ENCODE measurements at regions not wholly inside any gene's neighbourhood (a gene's known extent, or its start where the extent isn't known, plus 50 kb on each side); places are given as distances from the start of the nearest gene placed in this dataset.
"Not testable (repeated sequence)": the region's sequence is repeated elsewhere in the genome, so short reads cannot be mapped to it uniquely, and the experiment has no call there.

DNA sequence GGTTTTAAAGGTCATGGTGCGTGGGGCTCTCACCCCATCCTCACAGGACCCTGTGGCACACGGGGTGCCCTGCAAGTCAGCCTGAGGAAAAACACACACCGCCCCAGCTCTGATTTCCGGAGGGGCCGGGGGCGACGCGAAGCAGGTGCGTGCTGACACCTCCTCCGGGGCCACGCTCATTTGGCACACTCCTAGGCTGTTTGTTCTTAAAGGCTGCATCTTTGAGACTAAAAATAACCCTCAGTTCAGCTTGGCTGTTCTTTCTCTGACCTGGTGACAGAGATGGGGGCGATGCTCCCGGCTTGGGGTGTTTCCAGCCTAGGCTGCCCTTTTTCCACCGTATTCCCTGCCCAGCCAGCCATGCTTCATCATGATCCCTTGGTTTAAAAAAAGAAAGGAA, 141.5 kb upstream of the TPM1 start:
- Histone ChIP-seq H3K27me3 (ENCODE audit: control insufficient read depth, insufficient read depth, low read length) (no peaks in the 10 kb centered on the region), H3K4me1 (ENCODE audit: control insufficient read depth, insufficient read depth, low read length) (peaks cover 5% of the 10 kb centered on the region), H3K36me3 (ENCODE audit: control insufficient read depth, insufficient read depth, low read length) (no peaks in the 10 kb centered on the region), H3K27ac (ENCODE audit: low read length) (no peak overlapping the region), H3K4me3 (ENCODE audit: low read length) (no peak overlapping the region), H3K9me3 (ENCODE audit: control insufficient read depth, low read depth, low read length) (no peaks in the 10 kb centered on the region)
- WGBS (ENCODE audit: insufficient coverage, low lambda C conversion rate) = no CpG with 5 or more reads among the region's 14 CpGs
- no peak for DNase-seq

GRCh38 chr15:62901909-62902546, 140.5 kb upstream of the TPM1 start:
- Histone ChIP-seq H3K4me3 (ENCODE audit: low read length) (no peak overlapping the region), H3K27me3 (ENCODE audit: control insufficient read depth, insufficient read depth, low read length) (no peaks in the 10 kb centered on the region), H3K9me3 (ENCODE audit: control insufficient read depth, low read depth, low read length) (no peaks in the 10 kb centered on the region), H3K4me1 (ENCODE audit: control insufficient read depth, insufficient read depth, low read length) (peaks cover 5% of the 10 kb centered on the region), H3K36me3 (ENCODE audit: control insufficient read depth, insufficient read depth, low read length) (no peaks in the 10 kb centered on the region), H3K27ac (ENCODE audit: low read length) (no peak overlapping the region)
- no peak for DNase-seq
- WGBS (ENCODE audit: insufficient coverage, low lambda C conversion rate) = no CpG with 5 or more reads among the region's 9 CpGs

DNA sequence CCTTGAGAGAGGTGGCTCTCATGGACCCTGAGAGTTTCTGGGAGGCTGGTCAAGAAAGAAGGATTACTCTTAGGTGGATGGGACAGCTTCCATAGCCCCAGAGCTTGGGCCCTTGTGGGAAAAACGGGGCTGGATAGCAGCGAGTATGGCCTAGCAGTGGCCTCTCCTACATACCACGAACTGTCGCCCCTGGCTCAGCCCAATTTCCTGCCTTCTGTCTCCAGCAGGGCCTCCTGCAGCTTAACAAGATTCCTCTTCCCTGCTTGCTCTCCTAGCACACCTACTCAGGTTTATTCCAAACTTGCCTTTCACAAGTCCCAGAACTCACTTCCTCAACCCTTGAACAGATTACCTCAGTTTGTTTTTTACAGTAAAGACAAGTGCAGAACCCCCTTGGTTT, 139.7 kb upstream of the TPM1 start:
- Histone ChIP-seq H3K27ac (ENCODE audit: low read length) (no peak overlapping the region), H3K9me3 (ENCODE audit: control insufficient read depth, low read depth, low read length) (no peaks in the 10 kb centered on the region), H3K4me1 (ENCODE audit: control insufficient read depth, insufficient read depth, low read length) (peaks cover under 1% of the 10 kb centered on the region), H3K36me3 (ENCODE audit: control insufficient read depth, insufficient read depth, low read length) (no peaks in the 10 kb centered on the region), H3K27me3 (ENCODE audit: control insufficient read depth, insufficient read depth, low read length) (no peaks in the 10 kb centered on the region), H3K4me3 (ENCODE audit: low read length) (no peak overlapping the region)
- no CpG with 5 or more reads among the region's 4 CpGs for WGBS (ENCODE audit: insufficient coverage, low lambda C conversion rate)
- DNase-seq = no peak

DNA sequence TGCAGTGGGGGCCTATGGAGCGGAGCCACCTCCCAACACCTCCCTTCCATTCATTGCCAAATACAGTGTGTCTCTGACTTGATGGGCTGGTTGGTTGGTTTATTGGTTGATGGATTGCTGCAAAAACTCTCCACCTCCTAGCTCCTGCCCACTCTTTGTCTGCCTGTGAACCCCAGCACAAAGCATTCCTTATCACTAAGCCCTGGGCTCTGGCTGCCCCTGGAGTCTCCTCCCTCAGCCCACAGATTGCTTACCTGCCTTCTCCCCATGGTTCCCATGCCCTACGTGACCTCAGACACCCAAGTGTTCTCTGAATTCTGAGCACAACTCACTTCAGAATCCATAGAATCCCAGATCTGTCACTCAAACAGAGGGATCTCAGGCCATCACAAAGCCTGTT, 139.1 kb upstream of the TPM1 start:
- Histone ChIP-seq H3K4me1 (ENCODE audit: control insufficient read depth, insufficient read depth, low read length) (no peaks in the 10 kb centered on the region), H3K27me3 (ENCODE audit: control insufficient read depth, insufficient read depth, low read length) (no peaks in the 10 kb centered on the region), H3K27ac (ENCODE audit: low read length) (no peak overlapping the region), H3K9me3 (ENCODE audit: control insufficient read depth, low read depth, low read length) (no peaks in the 10 kb centered on the region), H3K4me3 (ENCODE audit: low read length) (no peak overlapping the region), H3K36me3 (ENCODE audit: control insufficient read depth, insufficient read depth, low read length) (no peaks in the 10 kb centered on the region)
- no CpG with 5 or more reads among the region's 2 CpGs for WGBS (ENCODE audit: insufficient coverage, low lambda C conversion rate)
- no peak for DNase-seq

- Histone ChIP-seq H3K36me3 (ENCODE audit: control insufficient read depth, insufficient read depth, low read length) (no peaks in the 10 kb centered on the region), H3K4me3 (ENCODE audit: low read length) (no peak overlapping the region), H3K9me3 (ENCODE audit: control insufficient read depth, low read depth, low read length) (no peaks in the 10 kb centered on the region), H3K27ac (ENCODE audit: low read length) (no peak overlapping the region), H3K4me1 (ENCODE audit: control insufficient read depth, insufficient read depth, low read length) (no peaks in the 10 kb centered on the region), H3K27me3 (ENCODE audit: control insufficient read depth, insufficient read depth, low read length) (no peaks in the 10 kb centered on the region)
- DNase-seq = no peak
- WGBS (ENCODE audit: insufficient coverage, low lambda C conversion rate) = no CpG with 5 or more reads among the region's 8 CpGs
Observed at GRCh38 chr15:62904041-62904910, 138.3 kb upstream of the TPM1 start.

DNA sequence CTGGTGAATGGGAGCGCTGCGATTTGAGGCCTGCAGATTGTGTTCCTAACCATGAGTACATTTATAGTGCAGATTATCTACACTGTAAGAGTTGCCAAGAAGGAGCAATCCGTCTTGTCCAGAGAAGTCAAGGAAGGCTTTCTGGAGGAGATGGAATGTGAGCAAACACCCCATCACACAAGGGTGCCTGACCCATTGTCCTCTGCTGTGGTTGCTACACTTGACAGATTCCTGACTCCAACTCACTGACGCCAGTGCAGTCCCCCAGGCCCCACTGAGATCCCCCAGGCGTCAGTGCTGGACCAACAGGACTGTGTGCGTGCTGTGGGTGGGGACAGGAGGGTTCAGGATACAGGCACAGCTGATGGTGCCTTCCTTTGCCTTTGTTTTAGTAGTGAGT, 135.9 kb upstream of the TPM1 start:
- no CpG with 5 or more reads among the region's 6 CpGs for WGBS (ENCODE audit: insufficient coverage, low lambda C conversion rate)
- DNase-seq = no peak
- H3K27ac ChIP-seq (ENCODE audit: low read length) = no peak overlapping the region
- H3K9me3 ChIP-seq (ENCODE audit: control insufficient read depth, low read depth, low read length) = no peaks in the 10 kb centered on the region
- H3K4me3 ChIP-seq (ENCODE audit: low read length) = no peak overlapping the region
- no peaks in the 10 kb centered on the region for H3K27me3 ChIP-seq (ENCODE audit: control insufficient read depth, insufficient read depth, low read length)
- no peaks in the 10 kb centered on the region for H3K4me1 ChIP-seq (ENCODE audit: control insufficient read depth, insufficient read depth, low read length)
- H3K36me3 ChIP-seq (ENCODE audit: control insufficient read depth, insufficient read depth, low read length) = no peaks in the 10 kb centered on the region

DNA sequence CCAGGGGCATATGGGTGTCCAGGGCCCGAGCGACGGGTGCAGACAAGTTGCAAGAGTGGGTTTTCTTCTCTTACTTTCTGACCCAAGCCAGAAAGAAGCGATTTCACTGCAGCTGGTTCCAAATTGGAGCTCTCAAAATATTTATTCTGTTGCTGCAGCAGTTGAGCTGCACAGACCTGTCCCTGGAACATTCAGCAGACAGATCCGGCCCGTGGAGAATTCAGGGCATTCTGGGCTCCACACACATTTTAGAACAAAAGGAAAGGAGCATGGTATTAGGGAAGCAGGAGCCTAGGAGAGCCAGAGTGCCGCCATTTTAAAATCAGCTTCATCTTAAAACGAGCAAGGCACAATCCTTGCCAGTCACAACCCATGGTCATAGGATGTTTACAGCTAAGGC, 135.3 kb upstream of the TPM1 start:
- H3K4me3 ChIP-seq (ENCODE audit: low read length) = no peak overlapping the region
- DNase-seq = no peak
- no peaks in the 10 kb centered on the region for H3K4me1 ChIP-seq (ENCODE audit: control insufficient read depth, insufficient read depth, low read length)
- 80% methylated on average over 2 of the region's 8 CpGs for WGBS (ENCODE audit: insufficient coverage, low lambda C conversion rate)
- no peaks in the 10 kb centered on the region for H3K36me3 ChIP-seq (ENCODE audit: control insufficient read depth, insufficient read depth, low read length)
- no peak overlapping the region for H3K27ac ChIP-seq (ENCODE audit: low read length)
- H3K27me3 ChIP-seq (ENCODE audit: control insufficient read depth, insufficient read depth, low read length) = no peaks in the 10 kb centered on the region
- H3K9me3 ChIP-seq (ENCODE audit: control insufficient read depth, low read depth, low read length) = no peaks in the 10 kb centered on the region

- H3K36me3 ChIP-seq (ENCODE audit: control insufficient read depth, insufficient read depth, low read length); DNase-seq; H3K4me3 ChIP-seq (ENCODE audit: low read length); H3K4me1 ChIP-seq (ENCODE audit: control insufficient read depth, insufficient read depth, low read length); H3K27me3 ChIP-seq (ENCODE audit: control insufficient read depth, insufficient read depth, low read length); H3K9me3 ChIP-seq (ENCODE audit: control insufficient read depth, low read depth, low read length); H3K27ac ChIP-seq (ENCODE audit: low read length): not testable (repeated sequence)
- 100% methylated on average over 2 of the region's 5 CpGs for WGBS (ENCODE audit: insufficient coverage, low lambda C conversion rate)
Observed at GRCh38 chr15:62908341-62908740, 134.2 kb upstream of the TPM1 start.

- Histone ChIP-seq H3K27ac (ENCODE audit: low read length) (no peak overlapping the region), H3K4me3 (ENCODE audit: low read length) (no peak overlapping the region), H3K4me1 (ENCODE audit: control insufficient read depth, insufficient read depth, low read length) (no peaks in the 10 kb centered on the region), H3K9me3 (ENCODE audit: control insufficient read depth, low read depth, low read length) (no peaks in the 10 kb centered on the region), H3K36me3 (ENCODE audit: control insufficient read depth, insufficient read depth, low read length) (no peaks in the 10 kb centered on the region), H3K27me3 (ENCODE audit: control insufficient read depth, insufficient read depth, low read length) (no peaks in the 10 kb centered on the region)
- WGBS (ENCODE audit: insufficient coverage, low lambda C conversion rate) = no CpG with 5 or more reads among the region's 3 CpGs
- DNase-seq = no peak
Observed at GRCh38 chr15:62909257-62909656, 133.3 kb upstream of the TPM1 start.

- Histone ChIP-seq H3K4me3 (ENCODE audit: low read length) (no peak overlapping the region), H3K27me3 (ENCODE audit: control insufficient read depth, insufficient read depth, low read length) (no peaks in the 10 kb centered on the region), H3K9me3 (ENCODE audit: control insufficient read depth, low read depth, low read length) (no peaks in the 10 kb centered on the region), H3K27ac (ENCODE audit: low read length) (no peak overlapping the region), H3K36me3 (ENCODE audit: control insufficient read depth, insufficient read depth, low read length) (no peaks in the 10 kb centered on the region), H3K4me1 (ENCODE audit: control insufficient read depth, insufficient read depth, low read length) (no peaks in the 10 kb centered on the region)
- WGBS (ENCODE audit: insufficient coverage, low lambda C conversion rate) = 100% methylated on average over 1 of the region's 3 CpGs
- no peak for DNase-seq
Observed at GRCh38 chr15:62912282-62912681, 130.3 kb upstream of the TPM1 start.

GRCh38 chr15:62912808-62913207, 129.7 kb upstream of the TPM1 start:
- H3K27me3 ChIP-seq (ENCODE audit: control insufficient read depth, insufficient read depth, low read length) = no peaks in the 10 kb centered on the region
- no peaks in the 10 kb centered on the region for H3K36me3 ChIP-seq (ENCODE audit: control insufficient read depth, insufficient read depth, low read length)
- no peak overlapping the region for H3K27ac ChIP-seq (ENCODE audit: low read length)
- no CpG with 5 or more reads among the region's 5 CpGs for WGBS (ENCODE audit: insufficient coverage, low lambda C conversion rate)
- H3K4me3 ChIP-seq (ENCODE audit: low read length) = no peak overlapping the region
- H3K4me1 ChIP-seq (ENCODE audit: control insufficient read depth, insufficient read depth, low read length) = no peaks in the 10 kb centered on the region
- no peaks in the 10 kb centered on the region for H3K9me3 ChIP-seq (ENCODE audit: control insufficient read depth, low read depth, low read length)
- DNase-seq = no peak
